ENCODE measurements at regions not wholly inside any gene's neighbourhood (a gene's known extent, or its start where the extent isn't known, plus 50 kb on each side); places are given as distances from the start of the nearest gene placed in this dataset.

DNA sequence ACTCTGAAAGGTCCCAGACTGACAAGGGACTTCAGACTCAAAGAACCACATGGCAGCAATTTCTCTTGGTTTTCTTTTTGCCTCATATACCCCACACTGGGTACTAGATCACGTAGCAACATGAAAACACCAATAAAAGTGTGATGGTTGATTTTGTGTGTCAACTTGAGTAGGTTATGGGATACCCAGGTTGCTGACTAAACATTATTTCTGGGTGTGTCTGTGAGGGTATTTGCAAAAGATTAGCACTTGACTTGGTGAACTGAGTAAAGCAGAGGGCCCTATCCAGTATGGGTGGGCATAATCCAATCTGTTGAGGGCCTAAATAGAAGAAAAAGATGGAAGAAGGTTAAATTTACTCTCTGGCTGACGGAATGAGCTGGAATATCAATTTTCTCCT lies 53.8 kb upstream of the ZNF618 start:
- H3K56ac ChIP-seq (replicated peaks; ENCODE audit: insufficient read length, low read depth, low read length) = no peak overlapping the region
- H2BK120ac ChIP-seq (replicated peaks; ENCODE audit: low read depth, low read length) = no peak overlapping the region
- H3K9ac ChIP-seq (replicated peaks in 1 of 4; ENCODE audit: extremely low read depth in 1 of 4, low read depth in 3 of 4, low read length in 3 of 4) = no peak overlapping the region
- H2BK20ac ChIP-seq (ENCODE audit: low read length) = no peak overlapping the region
- H3K4me3 ChIP-seq (ENCODE audit: extremely low read depth in 1 of 4, insufficient read depth in 2 of 4, low read depth in 3 of 4, low read length in 4 of 4) = no peak overlapping the region
- TF ChIP-seq CREB1 (IDR thresholded peaks at IDR 0.05) (no peak), NRF1 (IDR thresholded peaks at IDR 0.05; ENCODE audit: low read depth, low read length) (no peak), JUN (IDR thresholded peaks at IDR 0.05; ENCODE audit: low read depth, low read length) (no peak), CHD1 (IDR thresholded peaks at IDR 0.05; ENCODE audit: low read depth, low read length) (no peak), E2F6 (IDR thresholded peaks at IDR 0.05) (no peak), CHD2 (IDR thresholded peaks at IDR 0.05; ENCODE audit: low read length) (no peak), HDAC6 (IDR thresholded peaks at IDR 0.05; ENCODE audit: low read depth, low read length) (no peak), MAFK (IDR thresholded peaks at IDR 0.05; ENCODE audit: low read depth, low read length) (no peak)
- TF ChIP-seq, protein P1, sequence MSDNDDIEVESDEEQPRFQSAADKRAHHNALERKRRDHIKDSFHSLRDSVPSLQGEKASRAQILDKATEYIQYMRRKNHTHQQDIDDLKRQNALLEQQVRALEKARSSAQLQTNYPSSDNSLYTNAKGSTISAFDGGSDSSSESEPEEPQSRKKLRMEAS (IDR thresholded peaks at IDR 0.05) = no peak
- H4K20me1 ChIP-seq (replicated peaks in 1 of 2; ENCODE audit: control insufficient read depth in 1 of 2, insufficient read depth in 2 of 2, low read length in 2 of 2) = no peaks in the 10 kb centered on the region
- H3K4ac ChIP-seq (replicated peaks; ENCODE audit: insufficient read length, low read depth, low read length) = no peak overlapping the region
- no peaks in the 10 kb centered on the region for H3K79me2 ChIP-seq (ENCODE audit: control insufficient read depth in 1 of 2, insufficient read depth in 2 of 2, low read length in 2 of 2)
- FAIRE-seq = no peak
- H3K18ac ChIP-seq (ENCODE audit: extremely low read depth, low read length) = no peak overlapping the region
- WGBS, 2 experiments (ENCODE audit: extremely low coverage in 1 of 2, insufficient coverage in 1 of 2, insufficient read length in 1 of 2, insufficient replicate concordance in 2 of 2, low coverage in 1 of 2, low lambda C conversion rate in 2 of 2, missing lambda C conversion rate in 1 of 2) = 85% methylated on average over 2 of the region's 2 CpGs; no CpG with 5 or more reads in 1 of the 2 experiments
- H3K4me1 ChIP-seq (replicated peaks in 1 of 4; ENCODE audit: control insufficient read depth in 3 of 4, insufficient read depth in 4 of 4, low read length in 3 of 4) = no peaks in the 10 kb centered on the region
- no peak overlapping the region for H3K4me2 ChIP-seq (ENCODE audit: insufficient read depth in 1 of 2, low read depth in 2 of 2, low read length in 2 of 2)
- CTCF ChIA-PET (ENCODE audit: partially characterized antibody) = interaction anchor here (1.0 kb wide), 1 partner anchor 127 kb away, joined by 3 read pairs; no protein-coding TSS in a partner anchor
- no peak overlapping the region for H2BK15ac ChIP-seq (ENCODE audit: low read length)
- POLR2A ChIA-PET (ENCODE audit: partially characterized antibody) = interaction anchor here (0.6 kb wide), 1 partner anchor 12 kb away, joined by 3 read pairs; no protein-coding TSS in a partner anchor
- no peak overlapping the region for H2BK5ac ChIP-seq (ENCODE audit: low read depth, low read length)
- no peak overlapping the region for H2BK12ac ChIP-seq (ENCODE audit: low read depth, low read length)
- no peak overlapping the region for H2AFZ ChIP-seq (ENCODE audit: low read length)
- H3K27me3 ChIP-seq (replicated peaks in 1 of 4; ENCODE audit: control insufficient read depth in 3 of 4, extremely low read depth in 1 of 4, insufficient read depth in 3 of 4, low read length in 3 of 4) = no peaks in the 10 kb centered on the region
- no peak overlapping the region for H3K14ac ChIP-seq (ENCODE audit: insufficient read length)
- no peak for DNase-seq (ENCODE audit: low read depth in 1 of 2, low spot score in 2 of 2)
- no peaks in the 10 kb centered on the region for H3K79me1 ChIP-seq (ENCODE audit: low read depth, low read length)
- H4K5ac ChIP-seq (ENCODE audit: insufficient read length, low read depth, low read length) = no peak overlapping the region
- no peak overlapping the region for H2AK5ac ChIP-seq (ENCODE audit: low read depth, low read length)
- H3K27ac ChIP-seq (ENCODE audit: low read depth, low read length) = no peak overlapping the region
- H4K8ac ChIP-seq (ENCODE audit: extremely low read depth, insufficient read depth, low read length) = no peak overlapping the region
- H3K9me3 ChIP-seq (ENCODE audit: insufficient read depth in 2 of 2, low read depth in 1 of 2, low read length in 1 of 2) = no peaks in the 10 kb centered on the region
- no peak overlapping the region for H4K91ac ChIP-seq (replicated peaks; ENCODE audit: insufficient read length, low read length)
- H3K23me2 ChIP-seq (ENCODE audit: low read depth, low read length) = no peaks in the 10 kb centered on the region
- no peaks in the 10 kb centered on the region for H3K36me3 ChIP-seq (ENCODE audit: control insufficient read depth in 2 of 4, insufficient read depth in 4 of 4, low read length in 3 of 4)
- H3K23ac ChIP-seq (ENCODE audit: insufficient read length) = no peak overlapping the region
